ENCODE measurements at regions not wholly inside any gene's neighbourhood (a gene's known extent, or its start where the extent isn't known, plus 50 kb on each side); places are given as distances from the start of the nearest gene placed in this dataset.

GRCh38 chr2:192377173-192377572, 182.4 kb upstream of the TMEFF2 start:
- intact Hi-C loops (cut with micrococcal nuclease; ENCODE audit: unreplicated experiment), result no loop called here
- Histone ChIP-seq H3K9ac (ENCODE audit: control insufficient read depth, insufficient read depth, low read length) (no peak overlapping the region), H3K4me3 (no peak overlapping the region), H3K4me1 (ENCODE audit: control insufficient read depth, insufficient read depth, low read length) (no peaks in the 10 kb centered on the region), H3K27me3 (replicated peaks in 1 of 2; ENCODE audit: control insufficient read depth in 2 of 2, insufficient read depth in 2 of 2, low read length in 1 of 2) (no peaks in the 10 kb centered on the region), H3K4me2 (ENCODE audit: control insufficient read depth, insufficient read depth) (no peak overlapping the region), H3K9me3 (replicated peaks; ENCODE audit: control insufficient read depth, insufficient read depth, low read length) (no peaks in the 10 kb centered on the region), H2AFZ (ENCODE audit: control insufficient read depth, low read depth, low read length) (no peak overlapping the region), H4K20me1 (ENCODE audit: control insufficient read depth, insufficient read depth) (no peaks in the 10 kb centered on the region), H3K27ac (ENCODE audit: control insufficient read depth, insufficient read depth) (no peak overlapping the region), H3K36me3 (ENCODE audit: control insufficient read depth in 2 of 2, insufficient read depth in 2 of 2, low read length in 1 of 2) (no peaks in the 10 kb centered on the region), H3K79me2 (ENCODE audit: control insufficient read depth, insufficient read depth, low read length) (no peaks in the 10 kb centered on the region)
- TF ChIP-seq MLLT1 (IDR thresholded peaks at IDR 0.05) (no peak), SMARCA5 (IDR thresholded peaks at IDR 0.05) (no peak), PKNOX1 (IDR thresholded peaks at IDR 0.05) (no peak), MAX (IDR thresholded peaks at IDR 0.05; ENCODE audit: low read depth, low read length) (no peak), KAT2A (conservative IDR thresholded peaks at IDR 0.05; ENCODE audit: control insufficient read depth, low read depth, low read length) (no peak), RB1 (IDR thresholded peaks at IDR 0.05; ENCODE audit: borderline replicate concordance) (no peak), RUNX3 (IDR thresholded peaks at IDR 0.05; ENCODE audit: low read length) (no peak), CEBPZ (IDR thresholded peaks at IDR 0.05; ENCODE audit: low read depth, low read length) (no peak), BCL11A (IDR thresholded peaks at IDR 0.05; ENCODE audit: low read depth, low read length) (no peak), BRCA1 (IDR thresholded peaks at IDR 0.05; ENCODE audit: low read depth, low read length) (no peak), MTA2 (IDR thresholded peaks at IDR 0.05; ENCODE audit: low read depth) (no peak), ESRRA (IDR thresholded peaks at IDR 0.05; ENCODE audit: low read length) (no peak), NR2C2 (IDR thresholded peaks at IDR 0.05; ENCODE audit: borderline replicate concordance, control insufficient read depth, insufficient read length, low read depth) (no peak), NFXL1 (IDR thresholded peaks at IDR 0.05; ENCODE audit: borderline replicate concordance) (no peak), HSF1 (IDR thresholded peaks at IDR 0.05; ENCODE audit: low read depth, low read length) (no peak), SKIL (IDR thresholded peaks at IDR 0.05; ENCODE audit: low read depth, poor library complexity, severe bottlenecking) (no peak)
- ATAC-seq, result no peak
- no peak for DNase-seq (ENCODE audit: low read depth, low spot score)
- ChIA-PET POLR2A (no interaction called here), SMC1A (ENCODE audit: uncharacterized antibody, unreplicated experiment) (no interaction called here), CTCF (no interaction called here), RAD21 (ENCODE audit: unreplicated experiment) (no interaction called here)
- BruUV-seq (replicated peaks), result no TSS peak
- in situ Hi-C loops (cut with MboI), result no loop called here
- FAIRE-seq, result no peak

Measured in GM12878 (cell line).